Loucy (cell line): ENCODE measurements at regions not wholly inside any gene's neighbourhood (a gene's known extent, or its start where the extent isn't known, plus 50 kb on each side); places are given as distances from the start of the nearest gene placed in this dataset.

Experiments used
- H2AFZ ChIP-seq: fragments of 200-600 bp; sonication (generic); 2 replicates; pipeline ENCODE4 v1.6.0; 2016; ENCODE audit warnings: antibody characterized with exemption, mild to moderate bottlenecking, low read length, moderate library complexity
- H3F3A ChIP-seq: fragments of 200-600 bp; 2 replicates; pipeline ENCODE4 v1.6.0; 2016; ENCODE audit warnings: antibody characterized with exemption, low read depth, mild to moderate bottlenecking
- H3K27me3 ChIP-seq: fragments of 200-600 bp; sonication (generic); 2 replicates; pipeline ENCODE4 v1.6.1; 2014; ENCODE audit warnings: low read length, mild to moderate bottlenecking; ENCODE audit not compliant: insufficient read depth, poor library complexity, severe bottlenecking
- H3K36me3 ChIP-seq: fragments of 200-600 bp; sonication (generic); 2 replicates; pipeline ENCODE4 v1.6.1; 2016; ENCODE audit warnings: low read length; ENCODE audit not compliant: insufficient read depth
- H3K4me1 ChIP-seq: fragments of 200-600 bp; sonication (generic); 2 replicates; pipeline ENCODE4 v1.5.1; 2014; ENCODE audit warnings: low read length, mild to moderate bottlenecking; ENCODE audit not compliant: insufficient read depth, poor library complexity, severe bottlenecking
- H3K4me2 ChIP-seq: fragments of 200-600 bp; sonication (generic); 2 replicates; pipeline ENCODE4 v1.6.0; 2014; ENCODE audit warnings: antibody characterized with exemption, low read length, low read depth, mild to moderate bottlenecking; ENCODE audit not compliant: poor library complexity, severe bottlenecking
- H3K4me3 ChIP-seq: fragments of 200-600 bp; sonication (generic); 2 replicates; pipeline ENCODE4 v1.5.1; 2014; ENCODE audit warnings: low read length, mild to moderate bottlenecking, mixed read lengths; ENCODE audit not compliant: poor library complexity, severe bottlenecking
- H3K79me2 ChIP-seq: fragments of 200-600 bp; sonication (generic); 2 replicates; pipeline ENCODE4 v1.6.1; 2014; ENCODE audit warnings: low read length; ENCODE audit not compliant: insufficient read depth
- H3K9ac ChIP-seq: fragments of 200-600 bp; sonication (generic); 2 replicates; pipeline ENCODE4 v1.6.0; 2014; ENCODE audit warnings: mild to moderate bottlenecking, low read depth, low read length, moderate library complexity; ENCODE audit not compliant: poor library complexity, severe bottlenecking
- H3K9me2 ChIP-seq: fragments of 200-600 bp; sonication (generic); replicated peaks from 2 replicates; pipeline ENCODE4 v1.6.1; 2016; ENCODE audit warnings: low read depth, low read length, mixed read lengths
- H3K9me3 ChIP-seq: fragments of 200-600 bp; sonication (generic); 2 replicates; pipeline ENCODE4 v1.6.1; 2014; ENCODE audit warnings: mild to moderate bottlenecking, antibody characterized with exemption, low read length, low read depth; ENCODE audit not compliant: insufficient read depth
- H4K20me1 ChIP-seq: fragments of 200-600 bp; sonication (generic); 2 replicates; pipeline ENCODE4 v1.6.0; 2014; ENCODE audit warnings: antibody characterized with exemption, low read length, mild to moderate bottlenecking; ENCODE audit not compliant: insufficient read depth, poor library complexity, severe bottlenecking
- EZH2phosphoT487 ChIP-seq: fragments of 200-600 bp; IDR thresholded peaks from 2 replicates; pipeline ENCODE4 v1.6.1; 2018; ENCODE audit warnings: antibody characterized with exemption, mild to moderate bottlenecking, moderate library complexity, borderline replicate concordance
- TF ChIP-seq, protein P1 (sequence below): fragments of 200-600 bp; sonication (generic); conservative IDR thresholded peaks from 2 replicates; pipeline ENCODE4 v1.5.1; 2014; ENCODE audit warnings: mild to moderate bottlenecking, antibody characterized with exemption, low read length

DNA sequence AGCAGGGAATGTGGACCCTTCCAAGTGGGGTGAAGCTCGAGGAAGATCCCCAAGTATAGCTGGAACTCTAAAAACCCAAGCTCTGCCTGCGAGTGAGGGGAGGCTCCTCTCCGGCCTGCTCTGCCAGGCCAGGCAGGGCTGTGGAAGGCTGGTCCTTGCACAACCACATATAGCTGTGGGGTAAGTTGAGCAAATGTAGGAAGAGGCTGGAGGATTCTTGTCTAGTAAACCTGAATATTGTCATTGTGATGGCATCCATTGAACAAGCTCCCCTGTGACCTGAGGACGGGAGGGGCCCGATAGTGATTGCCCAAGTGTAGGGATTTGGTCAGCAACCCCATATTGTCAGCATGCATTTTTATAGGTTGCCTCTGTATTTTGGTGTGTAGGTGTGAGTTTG, 103.0 kb downstream of the ACKR3 start:
- Histone ChIP-seq H3K9me3 (peaks cover 3% of the 10 kb centered on the region; the same call in 1 of the 2 replicates), H2AFZ (no peak overlapping the region), H3F3A (no peaks in the 10 kb centered on the region), H3K79me2 (no peaks in the 10 kb centered on the region), H4K20me1 (no peaks in the 10 kb centered on the region), H3K27me3 (no peaks in the 10 kb centered on the region), H3K9ac (no peak overlapping the region), H3K36me3 (no peaks in the 10 kb centered on the region), H3K9me2 (no peaks in the 10 kb centered on the region), H3K4me1 (no peaks in the 10 kb centered on the region), H3K4me3 (no peak overlapping the region), H3K4me2 (no peak overlapping the region)
- TF ChIP-seq, protein P1, sequence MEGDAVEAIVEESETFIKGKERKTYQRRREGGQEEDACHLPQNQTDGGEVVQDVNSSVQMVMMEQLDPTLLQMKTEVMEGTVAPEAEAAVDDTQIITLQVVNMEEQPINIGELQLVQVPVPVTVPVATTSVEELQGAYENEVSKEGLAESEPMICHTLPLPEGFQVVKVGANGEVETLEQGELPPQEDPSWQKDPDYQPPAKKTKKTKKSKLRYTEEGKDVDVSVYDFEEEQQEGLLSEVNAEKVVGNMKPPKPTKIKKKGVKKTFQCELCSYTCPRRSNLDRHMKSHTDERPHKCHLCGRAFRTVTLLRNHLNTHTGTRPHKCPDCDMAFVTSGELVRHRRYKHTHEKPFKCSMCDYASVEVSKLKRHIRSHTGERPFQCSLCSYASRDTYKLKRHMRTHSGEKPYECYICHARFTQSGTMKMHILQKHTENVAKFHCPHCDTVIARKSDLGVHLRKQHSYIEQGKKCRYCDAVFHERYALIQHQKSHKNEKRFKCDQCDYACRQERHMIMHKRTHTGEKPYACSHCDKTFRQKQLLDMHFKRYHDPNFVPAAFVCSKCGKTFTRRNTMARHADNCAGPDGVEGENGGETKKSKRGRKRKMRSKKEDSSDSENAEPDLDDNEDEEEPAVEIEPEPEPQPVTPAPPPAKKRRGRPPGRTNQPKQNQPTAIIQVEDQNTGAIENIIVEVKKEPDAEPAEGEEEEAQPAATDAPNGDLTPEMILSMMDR: no peak
- TF ChIP-seq EZH2phosphoT487: no peak

DNA sequence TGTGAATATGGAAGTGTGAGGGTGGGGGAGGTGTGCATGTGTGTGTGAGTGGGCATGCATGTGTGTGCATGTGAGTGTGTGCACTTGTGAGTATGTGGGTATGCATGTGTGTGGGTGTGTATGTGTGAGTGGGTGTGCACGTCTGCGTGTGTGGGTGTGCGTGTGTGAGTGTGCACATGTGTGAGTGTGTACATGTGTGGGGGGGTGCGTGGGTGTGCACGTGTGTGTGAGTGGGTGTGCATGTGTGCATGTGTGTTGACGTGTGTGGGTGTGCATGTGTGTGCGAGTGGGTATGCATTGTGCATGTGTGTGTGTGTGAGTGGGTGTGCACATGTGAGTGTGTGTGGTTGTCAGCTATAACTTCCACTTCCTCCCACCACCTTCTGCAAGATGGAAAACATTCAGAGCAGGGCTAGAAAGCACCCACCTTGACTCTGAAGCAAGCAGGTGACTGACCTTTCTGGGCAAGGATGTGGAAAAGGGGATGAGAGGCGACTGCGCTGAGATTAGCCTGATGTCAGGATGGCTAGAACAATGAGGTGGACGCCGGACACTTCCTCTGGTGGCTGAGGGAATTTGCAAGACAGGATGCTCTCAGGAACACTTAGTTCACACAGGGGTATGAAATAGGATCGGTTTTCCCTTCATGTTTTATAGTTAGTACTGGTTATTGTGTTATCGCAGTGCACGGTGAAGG, 103.6 kb downstream of the ACKR3 start:
- TF ChIP-seq, protein P1: no peak
- no peaks in the 10 kb centered on the region for H3K9me2 ChIP-seq
- peaks cover 3% of the 10 kb centered on the region; the same call in 1 of the 2 replicates for H3K9me3 ChIP-seq
- no peak overlapping the region for H2AFZ ChIP-seq
- H3F3A ChIP-seq: no peaks in the 10 kb centered on the region
- H4K20me1 ChIP-seq: no peaks in the 10 kb centered on the region
- no peak overlapping the region for H3K9ac ChIP-seq
- no peak overlapping the region for H3K4me3 ChIP-seq
- H3K4me1 ChIP-seq: no peaks in the 10 kb centered on the region
- H3K36me3 ChIP-seq: no peaks in the 10 kb centered on the region
- H3K27me3 ChIP-seq: no peaks in the 10 kb centered on the region
- no peaks in the 10 kb centered on the region for H3K79me2 ChIP-seq
- no peak overlapping the region for H3K4me2 ChIP-seq

DNA sequence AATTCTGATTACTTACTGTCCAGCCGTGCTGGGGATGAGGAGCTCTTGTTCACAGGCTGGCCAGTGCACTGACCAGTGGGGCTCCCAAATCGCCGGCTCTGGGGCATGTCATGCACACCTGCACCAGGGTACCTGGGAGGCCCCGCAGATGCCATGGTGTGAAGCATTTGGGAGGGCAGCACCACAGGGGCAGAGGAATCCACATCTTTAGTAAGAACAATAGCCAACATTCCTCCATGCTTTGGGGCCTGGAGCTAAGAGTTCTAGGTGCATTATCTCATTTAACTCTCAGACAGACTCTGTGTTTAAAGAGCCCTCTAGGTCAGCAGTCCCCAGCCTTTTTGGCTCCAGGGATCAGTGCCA, 104.2 kb downstream of the ACKR3 start:
- Histone ChIP-seq H3K4me2 (no peak overlapping the region), H3K9me2 (no peaks in the 10 kb centered on the region)

More for the DNA sequence above, 104.2 kb downstream of the ACKR3 start:
- Histone ChIP-seq H2AFZ (no peak overlapping the region), H3K36me3 (no peaks in the 10 kb centered on the region), H3K9ac (no peak overlapping the region), H3K79me2 (no peaks in the 10 kb centered on the region), H3K27me3 (no peaks in the 10 kb centered on the region), H3K4me3 (no peak overlapping the region), H3F3A (no peaks in the 10 kb centered on the region), H4K20me1 (no peaks in the 10 kb centered on the region), H3K4me1 (no peaks in the 10 kb centered on the region), H3K9me3 (peaks cover 3% of the 10 kb centered on the region; the same call in 1 of the 2 replicates)
- TF ChIP-seq, protein P1: no peak
- no peak for TF ChIP-seq EZH2phosphoT487
